Neural cell (in vitro differentiated cells): ENCODE measurements at regions not wholly inside any gene's neighbourhood (a gene's known extent, or its start where the extent isn't known, plus 50 kb on each side); places are given as distances from the start of the nearest gene placed in this dataset.

Experiments
- H2AFZ ChIP-seq: fragments of 200-600, 300-800 bp; sonication (generic), shearing (Covaris generic); 2 replicates; pipeline ENCODE4 v1.6.0; 2014; ENCODE audit warnings: low read depth, mild to moderate bottlenecking, antibody characterized with exemption, low read length, moderate library complexity
- H3F3A ChIP-seq: fragments of 200-600 bp; shearing (Covaris generic); 2 replicates; pipeline ENCODE4 v1.6.1; 2016; ENCODE audit warnings: mild to moderate bottlenecking, moderate library complexity, mixed read lengths, antibody characterized with exemption, low read length; ENCODE audit not compliant: insufficient read depth, poor library complexity, severe bottlenecking
- H3K27ac ChIP-seq: fragments of 200-600, 300-800 bp; sonication (generic), shearing (Covaris generic); 2 replicates; pipeline ENCODE4 v1.5.1; 2014; ENCODE audit warnings: mild to moderate bottlenecking, low read length, moderate library complexity
- H3K27me3 ChIP-seq: fragments of 300-800, 200-600 bp; sonication (generic), shearing (Covaris generic); 2 replicates; pipeline ENCODE4 v1.6.0; 2014; ENCODE audit warnings: mild to moderate bottlenecking, low read depth, low read length, moderate library complexity; ENCODE audit not compliant: insufficient read depth
- H3K36me3 ChIP-seq: fragments of 300-800, 200-600 bp; sonication (generic), shearing (Covaris generic); 2 replicates; pipeline ENCODE4 v1.5.1; 2014; ENCODE audit warnings: mild to moderate bottlenecking, antibody characterized with exemption, low read length, moderate library complexity; ENCODE audit not compliant: insufficient read depth
- H3K4me2 ChIP-seq: fragments of 300-800, 200-600 bp; sonication (generic), shearing (Covaris generic); 2 replicates; pipeline ENCODE4 v1.6.0; 2014; ENCODE audit warnings: mild to moderate bottlenecking, low read length
- H3K4me3 ChIP-seq: fragments of 300-800, 200-600 bp; sonication (generic), shearing (Covaris generic); 2 replicates; pipeline ENCODE4 v1.5.1; 2014; ENCODE audit warnings: mild to moderate bottlenecking, low read length, moderate library complexity
- H3K79me2 ChIP-seq: fragments of 200-600 bp; shearing (Covaris generic); replicated peaks from 2 replicates; pipeline ENCODE4 v1.6.0; 2014; ENCODE audit warnings: mild to moderate bottlenecking, low read length, moderate library complexity; ENCODE audit not compliant: insufficient read depth
- H3K9ac ChIP-seq: fragments of 300-800, 200-600 bp; sonication (generic), shearing (Covaris generic); 2 replicates; pipeline ENCODE4 v1.6.1; 2016; ENCODE audit warnings: mild to moderate bottlenecking, low read length, mixed read lengths
- H3K9me2 ChIP-seq: fragments of 200-600 bp; shearing (Covaris generic); 2 replicates; pipeline ENCODE4 v1.6.1; 2016; ENCODE audit warnings: mild to moderate bottlenecking, low read length, mixed read lengths; ENCODE audit not compliant: insufficient read depth
- H3K9me3 ChIP-seq: fragments of 200-600, 300-800 bp; sonication (generic), shearing (Covaris generic); 2 replicates; pipeline ENCODE4 v1.6.1; 2016; ENCODE audit warnings: mild to moderate bottlenecking, mixed run types, low read length, moderate library complexity, mixed read lengths
- H4K20me1 ChIP-seq: fragments of 200-600 bp; shearing (Covaris generic); 2 replicates; pipeline ENCODE4 v1.6.1; 2016; ENCODE audit warnings: mild to moderate bottlenecking, mixed run types; ENCODE audit not compliant: insufficient read depth
- CTCF ChIP-seq: fragments of 450-650 bp; IDR thresholded peaks from 2 replicates; pipeline ENCODE4 v1.5.1; 2014; ENCODE audit warnings: antibody characterized with exemption, mild to moderate bottlenecking, moderate library complexity; ENCODE audit not compliant: poor library complexity, severe bottlenecking
- EP300 ChIP-seq: fragments of 450-650 bp; conservative IDR thresholded peaks from 2 replicates; pipeline ENCODE4 v1.6.1; 2014; ENCODE audit warnings: antibody characterized with exemption, mild to moderate bottlenecking, moderate library complexity; ENCODE audit not compliant: poor library complexity, severe bottlenecking
- EZH2 ChIP-seq: fragments of 200-600, 300-800 bp; shearing (Covaris generic), sonication (generic); IDR thresholded peaks from 2 replicates; pipeline ENCODE4 v1.6.1; 2014; ENCODE audit warnings: antibody characterized with exemption, low read length, borderline replicate concordance, mild to moderate bottlenecking; ENCODE audit not compliant: insufficient read depth, poor library complexity, severe bottlenecking
- MXI1 ChIP-seq: fragments of 450-650 bp; conservative IDR thresholded peaks from 2 replicates; pipeline ENCODE4 v1.6.1; 2014; ENCODE audit warnings: antibody characterized with exemption, mild to moderate bottlenecking; ENCODE audit not compliant: poor library complexity, severe bottlenecking
- POLR2AphosphoS5 ChIP-seq: IDR thresholded peaks from 2 replicates; pipeline ENCODE4 v1.6.1; 2012
- RAD21 ChIP-seq: fragments of 450-650 bp; conservative IDR thresholded peaks from 2 replicates; pipeline ENCODE4 v1.6.1; 2014; ENCODE audit warnings: antibody characterized with exemption, mild to moderate bottlenecking, moderate library complexity
- SMC3 ChIP-seq: fragments of 450-650 bp; conservative IDR thresholded peaks from 2 replicates; pipeline ENCODE4 v1.6.1; 2014; ENCODE audit warnings: antibody characterized with exemption, mild to moderate bottlenecking, moderate library complexity; ENCODE audit not compliant: poor library complexity
- TAF1 ChIP-seq: IDR thresholded peaks from 2 replicates; pipeline ENCODE4 v1.6.1; 2012; ENCODE audit warnings: low read depth
- TF ChIP-seq, protein P1 (sequence below): IDR thresholded peaks from 2 replicates; pipeline ENCODE4 v1.6.1; 2012; ENCODE audit warnings: borderline replicate concordance

GRCh38 chr16:13333336-13333735 lies 431.9 kb downstream of the SHISA9 start:
- Histone ChIP-seq H4K20me1 (no peaks in the 10 kb centered on the region), H3K79me2 (no peaks in the 10 kb centered on the region), H3K27me3 (no peaks in the 10 kb centered on the region), H3K36me3 (no peaks in the 10 kb centered on the region), H3K4me2 (no peak overlapping the region), H2AFZ (no peak overlapping the region), H3K9ac (no peak overlapping the region), H3K27ac (no peak overlapping the region), H3K4me3 (no peak overlapping the region), H3K9me3 (no peaks in the 10 kb centered on the region), H3F3A (no peaks in the 10 kb centered on the region), H3K9me2 (no peaks in the 10 kb centered on the region)
- TF ChIP-seq, protein P1, sequence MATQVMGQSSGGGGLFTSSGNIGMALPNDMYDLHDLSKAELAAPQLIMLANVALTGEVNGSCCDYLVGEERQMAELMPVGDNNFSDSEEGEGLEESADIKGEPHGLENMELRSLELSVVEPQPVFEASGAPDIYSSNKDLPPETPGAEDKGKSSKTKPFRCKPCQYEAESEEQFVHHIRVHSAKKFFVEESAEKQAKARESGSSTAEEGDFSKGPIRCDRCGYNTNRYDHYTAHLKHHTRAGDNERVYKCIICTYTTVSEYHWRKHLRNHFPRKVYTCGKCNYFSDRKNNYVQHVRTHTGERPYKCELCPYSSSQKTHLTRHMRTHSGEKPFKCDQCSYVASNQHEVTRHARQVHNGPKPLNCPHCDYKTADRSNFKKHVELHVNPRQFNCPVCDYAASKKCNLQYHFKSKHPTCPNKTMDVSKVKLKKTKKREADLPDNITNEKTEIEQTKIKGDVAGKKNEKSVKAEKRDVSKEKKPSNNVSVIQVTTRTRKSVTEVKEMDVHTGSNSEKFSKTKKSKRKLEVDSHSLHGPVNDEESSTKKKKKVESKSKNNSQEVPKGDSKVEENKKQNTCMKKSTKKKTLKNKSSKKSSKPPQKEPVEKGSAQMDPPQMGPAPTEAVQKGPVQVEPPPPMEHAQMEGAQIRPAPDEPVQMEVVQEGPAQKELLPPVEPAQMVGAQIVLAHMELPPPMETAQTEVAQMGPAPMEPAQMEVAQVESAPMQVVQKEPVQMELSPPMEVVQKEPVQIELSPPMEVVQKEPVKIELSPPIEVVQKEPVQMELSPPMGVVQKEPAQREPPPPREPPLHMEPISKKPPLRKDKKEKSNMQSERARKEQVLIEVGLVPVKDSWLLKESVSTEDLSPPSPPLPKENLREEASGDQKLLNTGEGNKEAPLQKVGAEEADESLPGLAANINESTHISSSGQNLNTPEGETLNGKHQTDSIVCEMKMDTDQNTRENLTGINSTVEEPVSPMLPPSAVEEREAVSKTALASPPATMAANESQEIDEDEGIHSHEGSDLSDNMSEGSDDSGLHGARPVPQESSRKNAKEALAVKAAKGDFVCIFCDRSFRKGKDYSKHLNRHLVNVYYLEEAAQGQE = no peak
- TF ChIP-seq CTCF (no peak), TAF1 (no peak), SMC3 (no peak), POLR2AphosphoS5 (no peak), RAD21 (no peak), EZH2 (no peak), EP300 (no peak), MXI1 (no peak)

DNA sequence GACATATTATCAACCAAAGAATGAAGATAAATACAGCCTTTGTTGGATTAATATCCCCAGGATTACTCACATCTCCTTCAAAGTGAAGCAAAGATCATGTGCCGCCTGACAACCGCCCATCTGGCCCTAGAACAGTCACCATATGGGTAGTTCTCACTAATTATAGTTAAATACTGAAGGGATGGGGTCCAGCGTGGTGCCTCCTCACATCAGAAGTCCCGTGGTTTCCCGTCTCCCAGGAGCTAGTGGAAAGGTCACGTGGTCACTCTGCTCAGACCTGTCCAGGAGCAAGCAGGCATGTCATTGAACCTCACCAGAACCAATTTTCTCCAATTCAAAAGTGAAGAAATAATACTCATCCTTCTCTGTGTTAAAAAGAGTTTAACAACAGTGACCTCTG lies 434.5 kb downstream of the SHISA9 start:
- Histone ChIP-seq H3K4me2 (no peak overlapping the region), H4K20me1 (no peaks in the 10 kb centered on the region), H3K9me2 (no peaks in the 10 kb centered on the region), H2AFZ (no peak overlapping the region), H3K9me3 (no peaks in the 10 kb centered on the region), H3F3A (no peaks in the 10 kb centered on the region), H3K27me3 (no peaks in the 10 kb centered on the region), H3K36me3 (no peaks in the 10 kb centered on the region), H3K27ac (no peak overlapping the region), H3K4me3 (no peak overlapping the region), H3K9ac (no peak overlapping the region), H3K79me2 (no peaks in the 10 kb centered on the region)
- TF ChIP-seq POLR2AphosphoS5 = no peak
- TF ChIP-seq, protein P1 = no peak
- no peak for TF ChIP-seq TAF1
- TF ChIP-seq CTCF = no peak
- no peak for TF ChIP-seq MXI1
